ENCODE measurements at regions not wholly inside any gene's neighbourhood (a gene's known extent, or its start where the extent isn't known, plus 50 kb on each side); places are given as distances from the start of the nearest gene placed in this dataset.

GRCh38 chr7:131141443-131141967 lies 186.2 kb upstream of the MKLN1 start:
- TF ChIP-seq CTCF (conservative IDR thresholded peaks at IDR 0.05 in 1 of 2, IDR thresholded peaks at IDR 0.05 in 1 of 2; ENCODE audit: low read depth in 1 of 2, low read length in 2 of 2) (no peak), EZH2 (IDR thresholded peaks at IDR 0.05; ENCODE audit: low read length, missing control alignments) (no peak)
